HG02870 (cell line): ENCODE measurements at regions not wholly inside any gene's neighbourhood (a gene's known extent, or its start where the extent isn't known, plus 50 kb on each side); places are given as distances from the start of the nearest gene placed in this dataset.

Experiments
- ATAC-seq: cut with Tn5 transposase; IDR thresholded peaks from one replicate; pipeline ENCODE4 v1.9.1; 2021; ENCODE audit warnings: mild to moderate bottlenecking, moderate library complexity; ENCODE audit not compliant: unreplicated experiment

- no peak for ATAC-seq
Observed at GRCh38 chr6:101286146-101286545, 107.4 kb upstream of the GRIK2 start.

- ATAC-seq = no peak
Observed at GRCh38 chr6:101290346-101290745, 103.2 kb upstream of the GRIK2 start.

GRCh38 chr6:101294051-101294638 is 99.4 kb upstream of the GRIK2 start:
- no peak for ATAC-seq

GRCh38 chr6:101294676-101295075 is 98.8 kb upstream of the GRIK2 start:
- no peak for ATAC-seq

- no peak for ATAC-seq
Observed at GRCh38 chr6:101296169-101296960, 97.1 kb upstream of the GRIK2 start.

GRCh38 chr6:101302593-101302992 is 90.9 kb upstream of the GRIK2 start:
- no peak for ATAC-seq

GRCh38 chr6:101303495-101303894 is 90.0 kb upstream of the GRIK2 start:
- ATAC-seq = no peak

- no peak for ATAC-seq
Observed at GRCh38 chr6:101312652-101313051, 80.9 kb upstream of the GRIK2 start.

- ATAC-seq = no peak
Observed at GRCh38 chr6:101322921-101323320, 70.6 kb upstream of the GRIK2 start.

- no peak for ATAC-seq
Observed at GRCh38 chr6:101326411-101326810, 67.1 kb upstream of the GRIK2 start.

GRCh38 chr6:101341926-101342325 is 51.6 kb upstream of the GRIK2 start:
- ATAC-seq = no peak
